Prostate gland (tissue), 2 donors: ENCODE measurements at regions not wholly inside any gene's neighbourhood (a gene's known extent, or its start where the extent isn't known, plus 50 kb on each side); places are given as distances from the start of the nearest gene placed in this dataset.

Experiments used
- DNase-seq: peaks from one replicate; pipeline ENCODE4 v3.0.0-alpha.2; 2019; ENCODE audit warnings: low spot score
- H3K27ac ChIP-seq, 2 donors: fragments of 200-600 bp; sonication (generic); 2 replicates each; pipeline ENCODE4 v1.5.1; 2017 to 2019
- H3K27me3 ChIP-seq: fragments of 200-600 bp; sonication (generic); replicated peaks from 2 replicates; pipeline ENCODE4 v1.5.1; 2019; ENCODE audit not compliant: insufficient read depth
- H3K36me3 ChIP-seq, 2 donors: fragments of 200-600 bp; sonication (generic); 1 replicate in 1 of 2; 2 replicates in 1 of 2; pipeline versions ENCODE4 v1.5.1 to v1.8.1; 2017 to 2019
- H3K4me1 ChIP-seq: fragments of 200-600 bp; sonication (generic); replicated peaks from 2 replicates; pipeline ENCODE4 v1.5.1; 2019
- H3K4me3 ChIP-seq, 2 donors: fragments of 200-600 bp; sonication (generic); 2 replicates each; pipeline ENCODE4 v1.5.1; 2017 to 2019
- H3K9me3 ChIP-seq: fragments of 200-600 bp; sonication (generic); 2 replicates; pipeline ENCODE4 v1.5.1; 2017
- POLR2A ChIP-seq: fragments of 450-650 bp; IDR thresholded peaks from one replicate; pipeline ENCODE4 v1.6.1; 2016; ENCODE audit warnings: antibody characterized with exemption, mild to moderate bottlenecking
- POLR2AphosphoS5 ChIP-seq: sonication (generic); formaldehyde crosslinking; IDR thresholded peaks from one replicate; pipeline ENCODE4 v1.6.1; 2017; ENCODE audit warnings: antibody characterized with exemption
- WGBS: methylation state at CpG from one replicate; pipeline ENCODE4 v1.1.5; 2018; 5-methylcytosine and 5-hydroxymethylcytosine counted together
- intact Hi-C: fragments of 100-400 bp; cut with DNase I; formaldehyde crosslinking; loops from one replicate; pipeline ENCODE4 v1.14.2; 2022
- TF ChIP-seq, protein P1 (sequence below), 4 experiments: fragments of 200-600 bp in 2 of 4; fragments of 450-650 bp in 2 of 4; sonication (generic) in 2 of 4; IDR thresholded peaks; 1 replicate in 3 of 4; 2 replicates in 1 of 4; pipeline ENCODE4 v1.5.1; 2016 to 2019; ENCODE audit warnings: antibody characterized with exemption in 4 of 4, mild to moderate bottlenecking in 2 of 4, moderate library complexity in 2 of 4

DNA sequence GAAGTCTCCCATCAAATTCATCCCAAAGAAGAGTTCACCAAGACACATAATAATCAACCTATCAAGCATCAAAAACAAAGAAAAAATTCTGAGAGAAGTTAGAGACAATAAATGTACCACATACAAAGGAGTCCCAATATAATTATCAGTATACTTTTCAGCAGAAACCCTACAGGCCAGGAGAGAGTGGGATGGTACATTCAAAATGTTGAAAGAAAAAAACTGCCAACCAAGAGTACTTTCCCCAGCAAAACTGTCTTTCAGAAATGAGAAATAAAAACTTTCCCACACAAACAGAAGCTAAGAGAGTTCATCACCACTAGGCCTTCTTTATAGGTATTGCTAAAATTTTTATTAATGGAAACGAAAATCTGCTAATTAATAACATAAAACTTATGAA is 164.4 kb upstream of the LNX1 start:
- 93% methylated on average over 1 of the region's 1 CpG for WGBS
- H3K27ac ChIP-seq: no peak overlapping the region
- intact Hi-C loops: no loop called here
- H3K4me1 ChIP-seq: no peaks in the 10 kb centered on the region
- no peak overlapping the region for H3K4me3 ChIP-seq
- no peaks in the 10 kb centered on the region for H3K27me3 ChIP-seq
- TF ChIP-seq POLR2AphosphoS5: no peak
- TF ChIP-seq, protein P1, sequence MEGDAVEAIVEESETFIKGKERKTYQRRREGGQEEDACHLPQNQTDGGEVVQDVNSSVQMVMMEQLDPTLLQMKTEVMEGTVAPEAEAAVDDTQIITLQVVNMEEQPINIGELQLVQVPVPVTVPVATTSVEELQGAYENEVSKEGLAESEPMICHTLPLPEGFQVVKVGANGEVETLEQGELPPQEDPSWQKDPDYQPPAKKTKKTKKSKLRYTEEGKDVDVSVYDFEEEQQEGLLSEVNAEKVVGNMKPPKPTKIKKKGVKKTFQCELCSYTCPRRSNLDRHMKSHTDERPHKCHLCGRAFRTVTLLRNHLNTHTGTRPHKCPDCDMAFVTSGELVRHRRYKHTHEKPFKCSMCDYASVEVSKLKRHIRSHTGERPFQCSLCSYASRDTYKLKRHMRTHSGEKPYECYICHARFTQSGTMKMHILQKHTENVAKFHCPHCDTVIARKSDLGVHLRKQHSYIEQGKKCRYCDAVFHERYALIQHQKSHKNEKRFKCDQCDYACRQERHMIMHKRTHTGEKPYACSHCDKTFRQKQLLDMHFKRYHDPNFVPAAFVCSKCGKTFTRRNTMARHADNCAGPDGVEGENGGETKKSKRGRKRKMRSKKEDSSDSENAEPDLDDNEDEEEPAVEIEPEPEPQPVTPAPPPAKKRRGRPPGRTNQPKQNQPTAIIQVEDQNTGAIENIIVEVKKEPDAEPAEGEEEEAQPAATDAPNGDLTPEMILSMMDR (IDR thresholded peaks at IDR 0.05): no peak
- TF ChIP-seq POLR2A: no peak
- no peak for DNase-seq
- H3K36me3 ChIP-seq: no peaks in the 10 kb centered on the region
- H3K9me3 ChIP-seq: no peaks in the 10 kb centered on the region

DNA sequence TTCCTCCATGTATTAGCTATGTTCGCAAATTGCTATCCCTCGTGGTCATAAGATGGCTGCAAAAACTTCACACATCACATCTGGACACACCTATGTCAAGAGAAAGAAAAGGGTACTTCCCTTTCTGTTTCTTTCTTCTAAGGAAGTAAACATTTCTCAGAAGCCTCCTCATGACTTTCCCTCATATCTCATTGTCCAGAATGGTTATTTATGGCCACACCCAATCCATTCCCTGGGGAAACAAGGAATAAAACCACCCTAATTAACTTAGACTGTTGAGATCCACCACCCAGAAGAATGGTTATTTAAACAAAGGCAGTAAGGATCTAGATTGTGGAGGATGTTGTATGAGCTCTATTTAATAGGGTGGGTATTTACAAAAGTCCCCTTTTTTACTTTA is 160.8 kb upstream of the LNX1 start:
- no peaks in the 10 kb centered on the region for H3K27me3 ChIP-seq
- no peaks in the 10 kb centered on the region for H3K36me3 ChIP-seq
- no peaks in the 10 kb centered on the region for H3K4me1 ChIP-seq
- no peak overlapping the region for H3K27ac ChIP-seq
- DNase-seq: no peak
- H3K9me3 ChIP-seq: no peaks in the 10 kb centered on the region
- TF ChIP-seq, protein P1 (IDR thresholded peaks at IDR 0.05): no peak
- TF ChIP-seq POLR2A (no peak), POLR2AphosphoS5 (no peak)
- 73% methylated on average over 2 of the region's 2 CpGs for WGBS
- no peak overlapping the region for H3K4me3 ChIP-seq
- intact Hi-C loops: no loop called here

DNA sequence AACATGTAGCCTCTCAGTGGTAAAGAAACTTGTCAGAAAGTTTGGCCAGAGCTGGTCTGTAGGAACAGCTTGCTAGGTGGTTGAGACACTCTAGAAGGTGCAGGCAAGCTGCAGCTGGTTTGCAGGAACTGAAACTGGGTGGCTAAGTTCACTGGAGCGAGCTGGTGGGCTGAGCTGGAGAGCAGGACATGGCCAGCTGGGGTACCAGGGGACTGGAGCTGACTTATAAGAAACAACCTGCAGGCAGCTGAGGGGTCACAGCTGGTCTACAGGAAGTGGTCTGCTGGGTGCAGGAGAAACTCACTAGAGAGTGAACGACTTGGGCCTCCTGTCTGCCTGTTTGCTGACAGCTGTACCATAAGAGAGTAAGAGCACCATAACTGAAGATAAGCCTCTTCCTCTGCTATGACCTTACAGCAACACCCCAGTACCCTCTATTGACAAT is 157.1 kb upstream of the LNX1 start:
- H3K27ac ChIP-seq: no peak overlapping the region
- 79% methylated on average over 2 of the region's 2 CpGs for WGBS
- no peaks in the 10 kb centered on the region for H3K27me3 ChIP-seq
- DNase-seq: no peak
- intact Hi-C loops: no loop called here
- TF ChIP-seq, protein P1 (IDR thresholded peaks at IDR 0.05): no peak
- no peak for TF ChIP-seq POLR2AphosphoS5
- no peak for TF ChIP-seq POLR2A
- H3K9me3 ChIP-seq: no peaks in the 10 kb centered on the region
- no peaks in the 10 kb centered on the region for H3K36me3 ChIP-seq
- H3K4me3 ChIP-seq: no peak overlapping the region
- no peaks in the 10 kb centered on the region for H3K4me1 ChIP-seq

DNA sequence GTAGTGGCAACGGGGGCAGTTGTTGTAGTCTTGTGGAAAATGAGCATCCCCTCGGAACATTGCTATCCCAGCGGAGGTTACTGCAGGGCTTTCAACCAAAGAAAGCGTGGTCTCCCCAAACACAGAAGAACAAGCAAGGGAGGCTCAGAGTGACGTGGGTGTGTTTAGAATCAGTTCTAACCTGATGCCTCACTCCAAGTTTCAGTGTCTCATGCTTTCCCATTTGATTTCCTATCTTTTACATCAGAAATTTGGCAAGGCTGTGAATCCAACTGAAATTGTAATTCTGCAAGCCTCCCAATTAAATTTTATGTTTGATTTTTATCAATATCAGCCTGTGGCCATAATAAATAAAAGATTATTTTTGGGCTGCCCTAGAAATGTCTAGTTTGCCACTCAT is 156.1 kb upstream of the LNX1 start:
- no peaks in the 10 kb centered on the region for H3K36me3 ChIP-seq
- TF ChIP-seq, protein P1 (IDR thresholded peaks at IDR 0.05): no peak
- TF ChIP-seq POLR2A (no peak), POLR2AphosphoS5 (no peak)
- H3K4me1 ChIP-seq: no peaks in the 10 kb centered on the region
- H3K27ac ChIP-seq: no peak overlapping the region
- WGBS: 78% methylated on average over 5 of the region's 5 CpGs
- H3K27me3 ChIP-seq: no peaks in the 10 kb centered on the region
- intact Hi-C loops: no loop called here
- no peak for DNase-seq
- no peaks in the 10 kb centered on the region for H3K9me3 ChIP-seq
- no peak overlapping the region for H3K4me3 ChIP-seq

DNA sequence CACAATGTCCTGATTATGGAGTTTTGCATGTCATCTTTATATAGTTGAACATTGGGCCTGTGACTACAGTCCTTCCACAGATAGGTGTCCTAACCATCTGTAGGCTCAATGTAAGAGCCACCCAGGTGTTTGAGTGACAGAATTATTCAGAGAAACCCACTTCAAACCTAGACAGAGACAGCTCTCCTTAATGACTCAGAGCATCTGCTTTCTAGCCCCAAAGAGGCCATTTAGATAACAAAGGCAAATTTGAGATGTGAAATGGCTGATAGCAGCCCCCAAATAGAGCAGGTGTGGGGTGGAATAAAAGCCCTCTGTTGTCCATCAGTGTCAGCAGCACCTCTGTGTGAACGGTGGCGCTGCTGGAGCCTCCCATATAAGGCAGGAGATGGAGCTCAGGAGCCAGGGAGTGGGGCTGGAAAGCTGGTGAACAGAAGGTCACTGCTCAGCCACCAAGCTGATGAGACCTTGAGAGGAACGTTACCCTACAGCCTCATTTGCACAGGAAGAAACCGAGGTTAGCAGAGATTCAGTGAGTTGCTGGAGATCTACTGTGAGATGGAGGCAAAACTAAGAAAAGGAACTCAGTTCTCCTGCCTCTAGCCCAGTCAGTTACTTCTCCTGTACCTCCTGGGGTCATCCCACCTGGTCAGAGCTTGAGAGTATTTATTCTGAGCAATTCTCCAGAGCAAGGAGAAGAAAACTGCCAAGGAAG is 153.3 kb upstream of the LNX1 start:
- no peaks in the 10 kb centered on the region for H3K27me3 ChIP-seq
- H3K27ac ChIP-seq: no peak overlapping the region
- no peaks in the 10 kb centered on the region for H3K4me1 ChIP-seq
- TF ChIP-seq, protein P1 (IDR thresholded peaks at IDR 0.05): no peak
- TF ChIP-seq POLR2AphosphoS5 (no peak), POLR2A (no peak)
- no peak overlapping the region for H3K4me3 ChIP-seq
- H3K36me3 ChIP-seq: no peaks in the 10 kb centered on the region
- intact Hi-C loops: no loop called here
- 67% methylated on average over 4 of the region's 4 CpGs for WGBS
- no peak for DNase-seq
- H3K9me3 ChIP-seq: no peaks in the 10 kb centered on the region
